GM12872 (cell line): ENCODE measurements at regions not wholly inside any gene's neighbourhood (a gene's known extent, or its start where the extent isn't known, plus 50 kb on each side); places are given as distances from the start of the nearest gene placed in this dataset.

ENCODE experiments used
- TF ChIP-seq, protein P1 (sequence below): IDR thresholded peaks from 3 replicates; pipeline ENCODE4 v1.5.1; 2011; ENCODE audit warnings: low read depth, mild to moderate bottlenecking, low read length, moderate library complexity; ENCODE audit not compliant: insufficient read depth

DNA sequence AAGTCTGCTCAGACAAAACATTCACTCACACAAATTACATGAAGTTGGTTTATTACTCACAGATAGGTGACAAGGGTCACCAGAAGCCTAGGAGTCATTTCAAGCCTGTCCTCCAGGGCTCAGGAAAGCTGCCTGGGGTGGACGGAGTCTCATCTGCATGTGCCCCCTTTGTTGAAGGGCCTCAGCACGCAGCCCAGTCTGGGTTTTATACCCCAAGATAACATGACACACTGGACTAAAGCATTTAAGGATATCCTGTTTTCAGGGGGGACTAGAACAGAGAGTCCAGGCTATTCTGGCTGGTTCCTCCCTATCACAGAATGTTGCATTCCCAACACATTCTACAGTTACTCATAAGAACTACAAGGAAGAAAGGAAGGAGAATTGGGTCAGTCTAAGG is 164.7 kb downstream of the MREG start:
- TF ChIP-seq, protein P1, sequence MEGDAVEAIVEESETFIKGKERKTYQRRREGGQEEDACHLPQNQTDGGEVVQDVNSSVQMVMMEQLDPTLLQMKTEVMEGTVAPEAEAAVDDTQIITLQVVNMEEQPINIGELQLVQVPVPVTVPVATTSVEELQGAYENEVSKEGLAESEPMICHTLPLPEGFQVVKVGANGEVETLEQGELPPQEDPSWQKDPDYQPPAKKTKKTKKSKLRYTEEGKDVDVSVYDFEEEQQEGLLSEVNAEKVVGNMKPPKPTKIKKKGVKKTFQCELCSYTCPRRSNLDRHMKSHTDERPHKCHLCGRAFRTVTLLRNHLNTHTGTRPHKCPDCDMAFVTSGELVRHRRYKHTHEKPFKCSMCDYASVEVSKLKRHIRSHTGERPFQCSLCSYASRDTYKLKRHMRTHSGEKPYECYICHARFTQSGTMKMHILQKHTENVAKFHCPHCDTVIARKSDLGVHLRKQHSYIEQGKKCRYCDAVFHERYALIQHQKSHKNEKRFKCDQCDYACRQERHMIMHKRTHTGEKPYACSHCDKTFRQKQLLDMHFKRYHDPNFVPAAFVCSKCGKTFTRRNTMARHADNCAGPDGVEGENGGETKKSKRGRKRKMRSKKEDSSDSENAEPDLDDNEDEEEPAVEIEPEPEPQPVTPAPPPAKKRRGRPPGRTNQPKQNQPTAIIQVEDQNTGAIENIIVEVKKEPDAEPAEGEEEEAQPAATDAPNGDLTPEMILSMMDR, result no peak

DNA sequence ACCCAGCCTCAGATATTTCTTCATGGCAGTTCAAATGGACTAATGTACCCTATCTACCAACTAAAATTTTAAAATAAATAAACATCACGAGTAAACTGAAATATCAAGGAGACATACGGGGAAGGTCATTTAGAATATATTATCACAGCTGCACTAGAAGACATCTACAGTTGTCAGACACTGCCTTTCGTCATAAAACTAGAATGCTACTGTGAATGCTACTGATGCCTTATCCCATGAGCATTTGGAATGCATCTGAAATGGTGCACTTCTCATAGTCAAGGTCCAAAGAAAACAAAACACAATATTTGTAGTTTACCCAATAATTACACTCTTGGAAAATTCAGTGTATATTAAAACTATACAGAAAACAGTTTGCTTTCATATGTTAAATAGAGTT is 165.2 kb downstream of the MREG start:
- TF ChIP-seq, protein P1, result no peak

DNA sequence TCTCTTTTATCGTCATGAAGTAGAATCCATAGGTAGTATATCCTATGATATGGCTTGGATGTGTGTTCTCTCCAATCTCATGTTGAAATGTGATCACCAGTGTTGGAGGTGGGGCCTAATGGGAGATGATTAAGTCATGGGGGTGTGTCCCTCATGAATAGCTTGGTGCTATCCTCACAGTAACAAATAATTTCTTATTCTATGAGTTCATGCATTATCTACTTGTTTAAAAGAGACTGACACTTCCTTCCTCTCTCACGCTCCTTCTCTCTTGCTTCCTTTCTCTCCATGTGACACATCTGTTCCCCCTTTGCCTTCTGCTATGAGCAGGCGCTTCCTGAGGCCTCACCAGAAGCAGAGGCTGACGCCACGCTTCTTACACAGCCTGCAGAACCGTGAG is 165.6 kb downstream of the MREG start:
- TF ChIP-seq, protein P1, result no peak

DNA sequence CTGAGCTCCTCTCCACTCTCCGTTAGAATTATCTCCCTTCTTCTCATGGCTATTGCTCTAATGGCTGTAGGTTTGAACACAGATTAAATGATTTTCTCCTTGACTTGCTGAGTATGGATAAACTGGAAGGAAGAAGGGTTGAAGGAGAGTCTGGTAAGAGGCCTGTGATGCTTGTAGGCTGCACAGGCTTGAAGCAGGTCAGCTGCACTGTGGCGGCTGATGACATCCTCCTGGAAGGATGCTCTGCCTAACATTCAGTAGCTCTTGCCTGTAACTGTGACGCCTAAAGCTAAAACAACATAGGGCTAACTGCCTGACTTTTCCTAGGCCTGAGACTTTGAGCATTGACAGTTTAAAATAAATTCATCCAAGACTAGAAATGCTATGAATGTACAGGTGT is 166.3 kb downstream of the MREG start:
- TF ChIP-seq, protein P1, result no peak

DNA sequence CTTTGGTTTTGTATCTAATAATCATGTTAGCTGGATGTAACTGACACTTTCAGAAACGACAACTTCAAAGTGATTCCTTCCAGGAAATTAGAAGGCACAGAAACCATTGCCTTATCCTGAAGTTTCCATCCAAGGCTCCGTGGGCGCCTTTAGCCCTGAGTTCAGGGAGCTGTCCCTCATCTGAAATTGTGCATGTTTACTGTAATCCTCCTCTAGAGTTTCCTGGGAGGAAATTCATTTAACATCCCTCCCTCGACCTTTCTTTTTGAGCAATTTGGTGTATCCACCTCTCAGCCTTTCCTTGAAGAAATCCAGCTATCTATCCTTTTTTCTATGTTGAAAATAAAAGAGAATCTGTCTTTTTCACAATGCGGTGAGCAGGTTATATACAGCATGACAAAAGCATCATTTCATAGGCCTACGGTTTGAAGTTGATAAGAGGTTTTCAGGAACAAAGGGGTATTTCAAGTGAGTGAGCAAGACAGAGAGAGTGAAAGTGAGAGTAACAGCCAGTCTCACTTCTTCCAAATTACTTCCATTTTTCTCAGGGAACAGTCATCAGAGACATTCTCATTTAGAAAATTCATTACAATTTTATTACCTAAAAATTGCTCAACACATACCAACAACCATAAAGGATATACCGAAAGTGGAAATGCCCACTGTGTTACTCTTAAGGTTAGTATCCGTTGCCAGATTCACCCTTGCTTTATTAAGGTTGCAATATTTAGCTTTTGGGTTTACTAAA is 167.3 kb downstream of the MREG start:
- TF ChIP-seq, protein P1, result no peak

DNA sequence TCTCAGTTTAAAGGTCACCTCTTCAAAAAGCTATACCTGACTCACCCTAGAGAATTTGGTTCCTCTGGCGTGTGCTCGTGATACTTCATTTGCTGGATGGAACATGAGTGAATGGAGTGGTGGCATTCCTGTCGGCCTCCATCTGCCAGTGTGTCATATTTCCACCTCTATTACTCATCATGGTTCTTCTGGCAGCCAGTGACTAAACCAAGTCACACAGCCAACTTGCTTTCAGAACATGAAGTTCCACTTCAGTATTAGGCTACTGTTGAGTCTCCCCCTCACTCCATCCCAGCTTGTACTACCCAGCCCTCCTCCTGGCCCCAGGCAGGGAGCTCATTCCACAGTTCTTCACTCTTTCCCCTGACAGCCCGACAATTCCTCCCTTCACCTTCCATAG is 169.8 kb downstream of the MREG start:
- TF ChIP-seq, protein P1, result no peak

DNA sequence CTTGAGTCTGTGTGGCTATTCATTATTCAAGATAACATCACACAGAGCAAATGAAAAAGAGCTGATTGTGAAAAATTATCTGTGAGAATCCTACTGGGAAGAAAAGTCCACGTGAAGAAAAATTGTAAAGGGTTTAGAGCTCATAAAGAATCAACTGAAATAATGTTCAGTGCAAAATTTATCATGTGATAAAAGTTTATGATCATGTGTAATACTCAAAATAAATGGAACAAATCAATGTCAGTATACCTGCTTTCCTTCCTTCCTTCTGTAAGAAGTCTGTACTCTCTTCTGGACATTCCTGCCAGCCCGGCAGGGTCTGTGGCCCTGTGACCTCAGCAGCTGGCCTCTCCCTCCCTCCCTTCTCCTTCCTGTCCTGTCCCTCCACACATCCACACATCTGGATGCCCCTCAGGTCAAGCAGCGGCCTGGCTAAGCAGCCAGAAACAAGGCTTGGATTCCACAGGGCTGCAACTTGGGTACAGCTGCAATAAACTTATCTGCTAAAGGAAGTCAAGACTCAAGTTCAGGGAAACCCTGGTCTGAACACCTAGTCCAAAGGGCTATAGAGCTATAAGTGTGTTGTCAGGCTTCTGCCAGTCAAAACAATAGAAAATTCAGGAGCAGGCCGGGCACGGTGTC is 172.1 kb downstream of the MREG start:
- TF ChIP-seq, protein P1, result no peak
